Astrocyte of the spinal cord (primary cell): ENCODE measurements at regions not wholly inside any gene's neighbourhood (a gene's known extent, or its start where the extent isn't known, plus 50 kb on each side); places are given as distances from the start of the nearest gene placed in this dataset.

Source experiments
- DNase-seq: peaks from one replicate; pipeline ENCODE4 v3.0.0; 2011; ENCODE audit warnings: low read depth, low spot score
- H3K4me3 ChIP-seq: 2 replicates; pipeline ENCODE4 v1.5.1; 2011; ENCODE audit warnings: low read depth, mild to moderate bottlenecking, low read length, moderate library complexity
- CTCF ChIP-seq: IDR thresholded peaks from 2 replicates; pipeline ENCODE4 v1.5.1; 2012; ENCODE audit warnings: low read depth, mild to moderate bottlenecking, low read length, inconsistent platforms
- in situ Hi-C: cut with HindIII; loops from 2 replicates; pipeline ENCODE4 v1.10.0; 2017; ENCODE audit warnings: low sequenced_read_pairs

GRCh38 chr11:42170601-42171000 lies 711.1 kb upstream of the LRRC4C start:
- no peak for TF ChIP-seq CTCF
- DNase-seq, result no peak
- in situ Hi-C loops, result no loop called here
- H3K4me3 ChIP-seq, result no peak overlapping the region

GRCh38 chr11:42171046-42171445 lies 711.6 kb upstream of the LRRC4C start:
- no peak for DNase-seq
- no peak for TF ChIP-seq CTCF
- in situ Hi-C loops, result no loop called here
- H3K4me3 ChIP-seq, result no peak overlapping the region

DNA sequence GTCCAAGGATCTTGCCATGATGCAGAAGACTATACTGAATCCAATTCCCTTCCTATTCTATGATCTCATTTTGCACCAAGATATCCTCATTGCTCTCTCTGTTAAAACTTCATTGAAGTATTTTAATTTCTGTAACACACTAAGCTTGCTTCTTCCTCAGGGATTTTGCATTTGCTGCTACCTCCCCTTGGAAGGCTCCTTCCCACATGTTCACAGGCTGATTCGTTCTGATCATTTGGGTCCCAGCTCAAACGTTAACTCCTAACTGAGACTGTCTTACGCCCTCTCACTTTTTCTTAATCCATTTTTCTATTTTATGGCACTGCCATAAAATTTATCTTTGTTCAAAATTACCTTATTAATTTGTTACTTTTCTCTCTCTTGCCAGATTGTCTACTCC lies 713.0 kb upstream of the LRRC4C start:
- TF ChIP-seq CTCF, result no peak
- no peak overlapping the region for H3K4me3 ChIP-seq
- in situ Hi-C loops, result no loop called here
- no peak for DNase-seq

DNA sequence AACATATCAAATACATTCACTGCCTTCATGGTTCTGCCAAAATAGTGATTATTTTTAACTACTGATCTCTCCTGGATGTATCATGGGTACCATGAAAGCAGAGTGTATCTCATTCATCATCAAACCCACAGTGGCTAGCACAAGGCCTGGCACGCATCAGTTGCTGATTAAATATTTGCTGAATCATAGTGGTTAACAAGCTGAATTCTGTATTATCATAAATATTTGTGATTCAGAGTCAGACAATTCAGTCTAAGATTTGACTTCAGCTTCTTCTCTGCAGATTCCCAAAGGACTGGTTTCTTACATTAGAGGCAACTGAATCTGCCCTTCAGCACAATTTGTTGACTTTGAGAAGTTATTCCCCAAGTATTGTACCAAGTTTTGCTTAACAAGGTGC lies 715.8 kb upstream of the LRRC4C start:
- in situ Hi-C loops, result no loop called here
- peak; percentile 60 for DNase-seq
- no peak for TF ChIP-seq CTCF
- H3K4me3 ChIP-seq, result no peak overlapping the region

DNA sequence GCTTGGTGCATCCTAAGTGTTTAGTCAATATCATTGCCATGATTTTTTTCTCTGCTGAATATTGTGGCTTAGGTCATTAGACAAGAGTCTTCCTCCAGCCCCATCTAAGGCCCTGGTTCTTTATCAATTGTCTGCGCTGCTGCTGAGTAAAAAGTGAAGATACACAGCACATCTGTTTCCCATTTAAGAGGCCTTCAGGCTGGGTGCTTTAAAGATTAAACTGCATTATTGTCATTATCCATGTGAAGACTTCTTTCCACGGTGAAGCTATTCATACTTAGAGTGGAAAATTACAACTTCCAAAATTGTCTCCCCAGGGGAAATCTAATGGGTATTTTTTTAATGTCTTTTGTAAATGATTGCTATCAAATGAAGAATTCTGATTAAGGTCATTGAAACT lies 719.8 kb upstream of the LRRC4C start:
- in situ Hi-C loops, result no loop called here
- no peak for TF ChIP-seq CTCF
- no peak for DNase-seq
- no peak overlapping the region for H3K4me3 ChIP-seq

DNA sequence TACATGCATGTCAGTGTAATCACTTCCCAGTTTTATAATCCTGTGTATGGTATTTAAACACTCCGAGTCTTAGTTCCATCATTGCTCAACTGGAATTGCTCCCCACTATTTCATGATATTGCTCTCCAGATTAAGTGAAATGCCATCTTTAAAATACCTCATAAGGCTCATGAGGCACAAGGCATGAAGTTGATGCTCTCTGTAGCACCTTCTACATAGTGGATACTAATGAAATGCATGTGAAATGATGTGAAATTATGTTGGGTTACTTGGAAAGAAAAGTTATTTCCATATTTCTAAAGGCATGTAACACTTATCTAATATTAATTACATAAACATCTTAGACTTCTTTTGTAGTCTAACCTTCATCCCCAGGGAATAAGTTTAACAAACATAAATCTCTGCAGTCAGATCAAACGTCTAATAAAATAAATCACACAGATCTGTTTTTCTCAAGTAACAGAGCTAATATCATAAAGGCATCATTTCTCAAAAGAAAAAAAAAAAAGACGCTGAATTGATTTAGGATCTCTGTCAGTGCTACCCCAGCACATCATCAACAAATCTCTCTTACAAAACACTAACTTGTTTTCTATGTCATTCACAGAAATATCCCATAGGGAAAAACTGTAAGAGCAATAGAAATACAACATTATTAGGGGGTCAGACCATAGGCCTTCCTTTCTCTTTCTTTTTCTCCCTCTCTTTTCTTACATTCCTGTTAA lies 736.0 kb upstream of the LRRC4C start:
- no peak for TF ChIP-seq CTCF
- in situ Hi-C loops, result no loop called here
- no peak for DNase-seq
- H3K4me3 ChIP-seq, result no peak overlapping the region

GRCh38 chr11:42200311-42200710 lies 740.9 kb upstream of the LRRC4C start:
- no peak overlapping the region for H3K4me3 ChIP-seq
- DNase-seq, result no peak
- in situ Hi-C loops, result no loop called here
- TF ChIP-seq CTCF, result no peak
